ENCODE measurements at regions not wholly inside any gene's neighbourhood (a gene's known extent, or its start where the extent isn't known, plus 50 kb on each side); places are given as distances from the start of the nearest gene placed in this dataset.
"Not testable (repeated sequence)": the region's sequence is repeated elsewhere in the genome, so short reads cannot be mapped to it uniquely, and the experiment has no call there.

- TF ChIP-seq CTCF (IDR thresholded peaks at IDR 0.05; ENCODE audit: low read length); EZH2 (optimal IDR thresholded peaks at IDR 0.05; ENCODE audit: low read depth, low read length); EZH2phosphoT487 (IDR thresholded peaks at IDR 0.05; ENCODE audit: low read length): not testable (repeated sequence)
Observed at GRCh38 chr3:168779970-168780645, 684.4 kb upstream of the GOLIM4 start.

Measured in MM.1S (cell line).